Lung (tissue), 11 donors: ENCODE measurements at regions not wholly inside any gene's neighbourhood (a gene's known extent, or its start where the extent isn't known, plus 50 kb on each side); places are given as distances from the start of the nearest gene placed in this dataset.

Source experiments
- ATAC-seq: fragments of 200-7000 bp; cut with Tn5 transposase; one replicate; pipeline ENCODE4 v1.9.1; 2020; ENCODE audit warnings: moderate number of reproducible peaks; ENCODE audit not compliant: insufficient read depth, low FRiP score
- DNase-seq, 3 donors: peaks; one replicate each; pipeline ENCODE4 v3.0.0-alpha.2; 2013 to 2017
- H3K27ac ChIP-seq, 2 donors: one replicate each; pipeline ENCODE4 v1.5.1; 2013; ENCODE audit warnings: mild to moderate bottlenecking in 2 of 2, moderate library complexity in 2 of 2, control low read depth in 1 of 2, inconsistent platforms in 1 of 2, low read depth in 1 of 2, low read length in 1 of 2
- H3K27me3 ChIP-seq, 3 donors: one replicate each; pipeline ENCODE4 v1.5.1; 2013; ENCODE audit warnings: low read length in 2 of 3; ENCODE audit not compliant: control insufficient read depth in 3 of 3, insufficient read depth in 3 of 3
- H3K36me3 ChIP-seq, 4 donors: one replicate each; pipeline ENCODE4 v1.5.1; 2013; ENCODE audit warnings: low read length in 4 of 4, mild to moderate bottlenecking in 1 of 4, moderate library complexity in 1 of 4; ENCODE audit not compliant: control insufficient read depth in 4 of 4, insufficient read depth in 4 of 4
- H3K4me1 ChIP-seq, 5 donors: one replicate each; pipeline ENCODE4 v1.5.1; 2013; ENCODE audit warnings: low read length in 5 of 5, mild to moderate bottlenecking in 2 of 5, moderate library complexity in 1 of 5; ENCODE audit not compliant: control insufficient read depth in 5 of 5, insufficient read depth in 5 of 5
- H3K4me3 ChIP-seq: one replicate; pipeline ENCODE4 v1.5.1; 2013; ENCODE audit warnings: mild to moderate bottlenecking, control low read depth, moderate library complexity
- H3K9ac ChIP-seq, 2 donors: one replicate each; pipeline ENCODE4 v1.5.1; 2013; ENCODE audit warnings: low read length in 2 of 2, control low read depth in 1 of 2; ENCODE audit not compliant: insufficient read depth in 1 of 2
- H3K9me3 ChIP-seq, 4 donors: one replicate each; pipeline ENCODE4 v1.5.1; 2013; ENCODE audit warnings: low read length in 3 of 4, mild to moderate bottlenecking in 1 of 4, moderate library complexity in 1 of 4; ENCODE audit not compliant: control insufficient read depth in 4 of 4, insufficient read depth in 3 of 4
- WGBS, 2 donors: extraction: QIAGEN DNeasy Blood & Tissue Kit; methylation state at CpG; one replicate each; pipeline ENCODE4 v1.1.7; 2013; 5-methylcytosine and 5-hydroxymethylcytosine counted together
- TF ChIP-seq, protein P1 (sequence below): IDR thresholded peaks from 2 replicates; pipeline ENCODE4 v1.5.1; 2012; ENCODE audit warnings: mild to moderate bottlenecking; ENCODE audit errors: control extremely low read depth, extremely low read depth
- donor health status: control.
- donor health status: control.
- donor health status: Bipolar disorder and iron deficiency.
- donor health status: healthy.
- donor health status: DM: yes; HTN: yes; CAD: no.

DNA sequence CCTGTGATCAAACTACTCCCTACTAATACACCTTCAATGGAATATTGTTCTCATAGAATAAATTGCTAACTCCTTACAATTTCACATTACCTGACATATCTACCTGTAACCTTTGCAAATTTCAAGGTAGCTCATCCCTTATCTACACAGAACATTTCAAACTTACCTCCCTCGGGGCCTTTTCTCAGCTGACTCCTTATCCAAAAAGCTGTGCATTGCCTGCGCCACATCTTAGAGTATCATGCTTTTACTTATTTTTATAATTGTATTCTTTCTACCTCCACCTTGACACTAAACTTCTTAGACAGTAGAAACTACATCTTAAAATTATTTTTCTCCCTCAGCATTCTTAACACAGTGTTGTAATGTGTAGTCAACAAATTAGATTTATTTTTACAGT, 198.5 kb downstream of the FBXO8 start:
- ATAC-seq (no peak), DNase-seq (no peak)
- Histone ChIP-seq H3K27ac (no peak overlapping the region), H3K4me3 (no peak overlapping the region), H3K27me3 (peaks cover 0 to 2% (median 0%) of the 10 kb centered on the region in 3 donors), H3K36me3 (no peaks in the 10 kb centered on the region), H3K4me1 (peaks cover 0 to 10% (median 0%) of the 10 kb centered on the region in 5 donors), H3K9me3 (no peaks in the 10 kb centered on the region), H3K9ac (no peak overlapping the region)
- 93 to 94% methylated on average over 2 of the region's 2 CpGs for WGBS, 2 donors
- TF ChIP-seq, protein P1, sequence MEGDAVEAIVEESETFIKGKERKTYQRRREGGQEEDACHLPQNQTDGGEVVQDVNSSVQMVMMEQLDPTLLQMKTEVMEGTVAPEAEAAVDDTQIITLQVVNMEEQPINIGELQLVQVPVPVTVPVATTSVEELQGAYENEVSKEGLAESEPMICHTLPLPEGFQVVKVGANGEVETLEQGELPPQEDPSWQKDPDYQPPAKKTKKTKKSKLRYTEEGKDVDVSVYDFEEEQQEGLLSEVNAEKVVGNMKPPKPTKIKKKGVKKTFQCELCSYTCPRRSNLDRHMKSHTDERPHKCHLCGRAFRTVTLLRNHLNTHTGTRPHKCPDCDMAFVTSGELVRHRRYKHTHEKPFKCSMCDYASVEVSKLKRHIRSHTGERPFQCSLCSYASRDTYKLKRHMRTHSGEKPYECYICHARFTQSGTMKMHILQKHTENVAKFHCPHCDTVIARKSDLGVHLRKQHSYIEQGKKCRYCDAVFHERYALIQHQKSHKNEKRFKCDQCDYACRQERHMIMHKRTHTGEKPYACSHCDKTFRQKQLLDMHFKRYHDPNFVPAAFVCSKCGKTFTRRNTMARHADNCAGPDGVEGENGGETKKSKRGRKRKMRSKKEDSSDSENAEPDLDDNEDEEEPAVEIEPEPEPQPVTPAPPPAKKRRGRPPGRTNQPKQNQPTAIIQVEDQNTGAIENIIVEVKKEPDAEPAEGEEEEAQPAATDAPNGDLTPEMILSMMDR, result no peak

DNA sequence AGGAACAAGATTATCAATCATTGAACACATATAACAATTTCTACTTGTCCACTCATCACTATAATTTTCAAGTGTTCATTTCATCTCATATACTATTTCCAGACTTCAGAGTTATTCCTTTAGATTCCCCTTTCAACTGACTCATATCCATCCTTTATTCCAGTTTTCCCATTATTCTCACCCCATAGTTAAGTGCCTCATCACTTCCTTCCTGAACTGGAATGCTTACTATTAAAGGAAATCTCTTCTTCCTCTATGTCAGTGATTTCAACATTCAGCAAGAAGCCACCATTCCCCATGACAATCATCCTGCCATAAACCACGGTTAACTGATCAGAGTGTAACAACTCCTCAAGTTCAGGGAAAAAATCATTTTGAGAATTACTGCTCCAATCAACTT, 198.9 kb downstream of the FBXO8 start:
- ATAC-seq, result no peak
- Histone ChIP-seq H3K4me3 (no peak overlapping the region), H3K9me3 (no peaks in the 10 kb centered on the region), H3K4me1 (peaks cover 0 to 10% (median 0%) of the 10 kb centered on the region in 5 donors), H3K36me3 (no peaks in the 10 kb centered on the region), H3K9ac (no peak overlapping the region), H3K27ac (no peak overlapping the region), H3K27me3 (peaks cover 0 to 2% (median 0%) of the 10 kb centered on the region in 3 donors)
- DNase-seq, result no peak
- TF ChIP-seq, protein P1, result no peak
- WGBS, 2 donors, result 0 to 43% methylated on average over 1 of the region's 1 CpG

DNA sequence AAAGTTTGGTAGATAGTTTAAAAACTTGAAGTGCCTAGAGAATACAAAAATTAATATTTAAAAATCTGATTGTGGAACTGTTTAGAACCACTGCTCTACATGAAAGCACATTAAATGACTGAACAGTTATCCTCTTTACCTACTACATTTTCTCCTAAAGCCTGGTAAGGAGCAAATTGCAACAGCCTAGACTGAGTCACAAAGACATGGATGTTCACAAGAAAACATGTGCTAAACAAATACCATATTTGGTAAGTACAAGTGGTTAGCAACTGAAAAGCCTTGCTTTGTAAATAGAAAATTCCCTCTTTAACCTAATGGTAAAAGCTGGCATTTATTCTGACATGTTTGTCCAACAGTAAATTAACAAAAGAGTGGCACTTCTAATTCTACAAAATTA, 203.1 kb downstream of the FBXO8 start:
- Histone ChIP-seq H3K27ac (no peak overlapping the region), H3K4me1 (no peaks in the 10 kb centered on the region), H3K4me3 (no peak overlapping the region), H3K9ac (no peak overlapping the region), H3K36me3 (no peaks in the 10 kb centered on the region), H3K27me3 (peaks cover 0 to under 1% (median 0%) of the 10 kb centered on the region in 3 donors), H3K9me3 (no peaks in the 10 kb centered on the region)
- ATAC-seq (no peak), DNase-seq (no peak)
- TF ChIP-seq, protein P1, result no peak

DNA sequence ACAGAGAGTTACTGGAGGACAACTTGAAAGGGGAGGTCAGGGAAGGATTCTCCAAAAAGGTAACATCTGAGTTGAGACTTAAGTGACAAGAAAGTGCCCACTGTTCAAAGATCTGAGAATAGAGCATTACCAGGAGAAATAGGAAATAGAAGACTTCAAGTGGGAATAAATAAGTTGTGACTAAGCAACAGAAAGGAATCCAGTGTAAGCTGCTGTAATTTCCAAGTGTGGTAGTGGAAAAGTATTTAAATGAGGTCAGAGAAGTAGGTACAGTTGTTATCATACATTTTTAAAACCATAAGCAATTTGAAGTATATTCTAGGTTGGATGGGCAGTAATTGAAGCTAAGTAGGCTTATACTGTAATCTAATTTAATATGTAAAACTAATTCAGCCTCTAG, 211.9 kb downstream of the FBXO8 start:
- Histone ChIP-seq H3K9ac (no peak overlapping the region), H3K36me3 (no peaks in the 10 kb centered on the region), H3K27me3 (peaks cover 0 to 3% (median 0%) of the 10 kb centered on the region in 3 donors), H3K9me3 (no peaks in the 10 kb centered on the region), H3K4me3 (no peak overlapping the region), H3K27ac (no peak overlapping the region), H3K4me1 (peaks cover 0 to 24% (median 8%) of the 10 kb centered on the region in 5 donors)
- DNase-seq (no peak), ATAC-seq (no peak)
- TF ChIP-seq, protein P1, result no peak
